RPMI7951 (cell line): ENCODE measurements at regions not wholly inside any gene's neighbourhood (a gene's known extent, or its start where the extent isn't known, plus 50 kb on each side); places are given as distances from the start of the nearest gene placed in this dataset.
"Not testable (repeated sequence)": the region's sequence is repeated elsewhere in the genome, so short reads cannot be mapped to it uniquely, and the experiment has no call there.

Experiments used
- DNase-seq: peaks from one replicate; pipeline ENCODE4 v3.0.0-alpha.2; 2012; ENCODE audit warnings: low read depth

- no peak for DNase-seq
Measured at GRCh38 chr6:6973721-6974120, 134.0 kb upstream of the RREB1 start.

DNA sequence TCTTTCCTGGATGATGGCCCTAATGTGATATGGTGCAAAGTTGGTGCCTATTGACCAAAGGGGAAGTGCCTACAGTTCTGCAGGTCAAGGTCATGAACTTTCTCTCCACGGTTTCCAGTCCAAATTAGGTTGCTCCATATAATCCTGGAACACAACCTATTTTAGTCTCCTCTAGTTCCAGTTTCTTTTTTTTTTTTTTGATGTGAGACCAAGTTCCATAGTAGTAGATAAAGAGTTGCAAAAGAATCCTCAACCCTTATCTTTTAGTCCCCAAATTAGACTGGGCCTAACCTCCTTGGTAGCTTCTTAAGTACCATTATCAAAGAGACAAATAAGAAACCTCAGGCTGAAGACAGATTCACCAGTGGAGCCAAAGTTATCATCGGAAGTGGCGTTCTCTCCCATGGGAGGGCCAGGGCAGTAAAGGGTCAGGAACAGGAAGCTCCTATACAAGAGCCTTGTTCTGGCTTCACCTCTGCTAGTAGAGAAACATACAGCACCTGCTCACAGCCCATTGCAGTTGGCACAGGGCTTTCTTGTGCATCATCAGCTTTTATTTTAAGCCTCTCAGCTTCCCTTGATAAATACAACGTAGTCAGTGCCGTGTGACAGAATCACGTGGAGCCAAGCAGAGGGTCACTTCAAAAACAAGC lies 132.2 kb upstream of the RREB1 start:
- no peak for DNase-seq

- no peak for DNase-seq
Measured at GRCh38 chr6:6976193-6976592, 131.6 kb upstream of the RREB1 start.

DNA sequence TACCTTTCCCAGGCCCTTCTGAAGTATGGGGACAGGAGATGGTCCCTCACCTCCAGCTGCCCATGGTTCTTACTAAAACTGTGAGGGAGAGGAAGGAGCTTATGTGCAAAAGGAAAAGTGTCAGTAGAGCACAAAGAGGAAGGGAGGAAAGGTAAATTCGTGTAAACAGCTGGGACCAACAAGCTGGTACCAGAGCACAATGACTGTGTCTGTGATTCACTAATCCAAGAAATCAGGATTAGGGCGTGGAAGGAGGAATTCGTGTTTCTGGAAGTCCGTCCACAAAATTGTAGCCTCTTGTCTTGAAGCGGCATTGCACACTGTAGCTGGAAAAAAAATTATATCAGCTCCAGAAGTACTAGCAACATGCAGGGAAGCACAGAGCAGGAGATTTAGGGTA lies 129.0 kb upstream of the RREB1 start:
- DNase-seq, result no peak

GRCh38 chr6:6980999-6981597 lies 126.7 kb upstream of the RREB1 start:
- no peak for DNase-seq

GRCh38 chr6:6981681-6982322 lies 126.0 kb upstream of the RREB1 start:
- no peak for DNase-seq

GRCh38 chr6:6982663-6983062 lies 125.1 kb upstream of the RREB1 start:
- no peak for DNase-seq

DNA sequence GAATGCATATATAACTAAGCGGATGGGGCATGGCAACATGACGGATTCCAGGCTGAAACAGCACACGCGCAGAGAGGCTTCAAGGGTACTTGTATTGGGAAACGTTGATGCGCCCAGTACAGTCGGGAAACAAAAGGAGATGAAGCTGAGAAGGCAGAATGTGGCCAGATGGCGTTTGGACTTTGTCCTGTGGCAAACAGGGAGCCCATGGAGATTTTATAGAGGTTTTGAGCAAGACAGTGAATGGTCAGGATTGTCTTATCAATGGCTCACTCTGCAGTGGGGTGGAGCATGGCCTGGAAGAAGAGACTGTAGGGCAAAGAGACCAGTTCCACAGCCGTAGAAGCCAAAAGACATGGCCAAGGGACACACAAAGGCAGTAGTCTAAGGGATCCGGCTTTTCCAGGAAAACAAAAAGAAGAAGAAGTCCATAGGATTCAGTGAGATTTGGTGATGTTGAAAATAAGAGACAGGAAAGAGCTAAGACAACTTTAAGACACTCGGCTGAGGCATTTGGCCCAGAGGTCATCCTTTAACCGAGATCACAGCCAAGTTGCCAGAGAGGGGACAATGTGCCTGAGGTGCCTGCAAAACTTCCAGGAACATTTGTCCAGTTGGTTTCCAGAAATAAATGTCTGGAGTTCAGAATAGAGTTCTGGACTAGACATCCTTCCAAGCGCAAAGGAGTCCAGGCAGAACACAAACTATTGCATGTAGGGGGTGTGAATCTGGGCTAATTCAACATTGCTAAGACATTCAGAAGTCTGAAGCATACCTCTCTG lies 123.0 kb upstream of the RREB1 start:
- DNase-seq, result no peak

DNA sequence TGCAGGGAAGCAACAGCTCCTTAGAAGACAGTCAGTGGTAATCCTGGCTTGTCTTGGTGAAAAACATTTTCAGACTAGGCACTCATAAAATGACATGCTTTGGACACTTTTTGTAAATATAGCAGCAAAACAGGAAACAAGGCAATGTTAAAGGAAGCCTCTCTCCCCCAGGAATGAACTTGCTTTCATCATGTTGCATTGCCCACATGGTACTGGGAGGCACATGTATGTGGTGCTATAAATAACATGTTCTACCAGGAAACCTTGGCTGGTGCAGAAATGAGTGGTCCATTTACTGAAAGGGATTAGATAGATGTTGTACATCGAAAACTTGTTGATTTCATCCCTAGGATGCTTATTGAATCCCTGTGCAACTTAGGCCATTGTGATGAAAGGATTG lies 121.4 kb upstream of the RREB1 start:
- DNase-seq, result no peak

GRCh38 chr6:6987749-6988148 lies 120.0 kb upstream of the RREB1 start:
- DNase-seq, result no peak

GRCh38 chr6:6990059-6990458 lies 117.7 kb upstream of the RREB1 start:
- DNase-seq, result not testable (repeated sequence)

DNA sequence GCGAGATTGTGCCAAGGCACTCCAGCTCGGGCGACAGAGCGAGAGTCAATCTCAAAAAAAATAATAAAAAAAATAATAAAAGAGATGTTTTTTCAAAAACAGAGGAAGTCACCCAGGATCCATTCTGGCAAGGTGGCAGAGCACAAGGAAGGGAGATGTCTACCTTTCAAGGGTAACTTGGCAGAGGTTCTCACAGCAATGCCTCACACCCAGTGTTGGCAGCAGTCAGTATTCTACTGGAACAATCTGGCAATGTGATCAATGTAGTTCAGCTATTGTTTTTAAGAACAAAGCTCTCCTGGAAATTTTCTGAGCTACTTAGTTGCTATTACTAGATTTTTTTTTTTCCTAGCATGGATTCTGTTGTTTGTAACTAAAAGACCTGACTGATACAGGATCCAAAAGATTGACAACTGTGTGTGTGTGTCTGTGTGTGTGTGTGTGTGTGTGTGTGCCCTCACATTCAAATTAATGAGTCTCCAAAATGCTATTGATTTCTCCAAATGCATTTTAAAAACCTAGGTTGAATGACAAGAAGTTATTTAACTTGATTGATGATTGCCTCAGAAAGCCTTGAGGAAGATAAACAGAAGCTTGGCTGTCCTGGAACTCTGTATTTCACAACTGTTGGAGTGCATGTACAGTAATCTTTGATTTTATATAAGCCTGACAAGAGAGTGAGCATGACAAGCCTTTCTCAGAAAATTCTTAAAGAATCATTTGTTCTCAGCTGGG lies 114.1 kb upstream of the RREB1 start:
- DNase-seq, result no peak

- DNase-seq, result no peak
Measured at GRCh38 chr6:6994796-6995195, 113.0 kb upstream of the RREB1 start.

DNA sequence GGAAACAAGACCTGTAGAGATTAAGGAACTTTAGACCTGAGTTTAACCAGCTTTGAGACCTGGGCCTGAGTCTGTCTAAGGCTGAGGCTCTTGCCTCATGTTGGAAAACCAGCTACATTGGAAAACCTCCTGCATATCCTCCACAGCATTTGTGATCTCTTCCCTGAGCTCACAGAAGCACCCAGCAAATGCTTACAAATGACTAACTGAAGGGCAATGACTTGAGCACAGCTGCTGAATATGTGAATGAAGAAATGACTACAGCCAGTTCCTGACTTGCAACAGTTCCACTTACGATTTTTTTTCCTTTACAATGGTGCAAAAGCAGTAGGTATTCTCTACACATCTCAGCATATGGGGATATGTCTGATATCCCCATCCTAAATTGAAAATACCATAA lies 112.4 kb upstream of the RREB1 start:
- DNase-seq, result no peak

DNA sequence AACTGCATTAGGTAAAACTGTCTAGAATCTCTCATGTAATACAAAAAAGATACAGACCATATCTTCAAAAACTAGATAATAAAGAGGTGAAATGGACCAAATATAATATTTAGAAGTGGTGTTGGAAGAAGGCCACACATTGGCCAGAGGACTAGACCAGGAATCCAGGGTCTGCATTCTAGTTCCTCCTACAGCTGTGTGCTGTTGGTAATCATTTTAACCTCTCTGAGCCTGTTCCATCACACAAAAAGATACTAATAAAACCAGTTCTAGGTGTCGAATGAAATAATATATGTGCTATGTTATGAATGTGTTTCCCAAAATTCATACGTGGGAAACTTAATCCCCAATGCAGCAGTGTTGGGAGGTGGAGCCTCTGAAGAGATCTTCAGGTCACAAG lies 111.6 kb upstream of the RREB1 start:
- DNase-seq, result no peak

- DNase-seq, result no peak
Measured at GRCh38 chr6:6997263-6998193, 110.2 kb upstream of the RREB1 start.

DNA sequence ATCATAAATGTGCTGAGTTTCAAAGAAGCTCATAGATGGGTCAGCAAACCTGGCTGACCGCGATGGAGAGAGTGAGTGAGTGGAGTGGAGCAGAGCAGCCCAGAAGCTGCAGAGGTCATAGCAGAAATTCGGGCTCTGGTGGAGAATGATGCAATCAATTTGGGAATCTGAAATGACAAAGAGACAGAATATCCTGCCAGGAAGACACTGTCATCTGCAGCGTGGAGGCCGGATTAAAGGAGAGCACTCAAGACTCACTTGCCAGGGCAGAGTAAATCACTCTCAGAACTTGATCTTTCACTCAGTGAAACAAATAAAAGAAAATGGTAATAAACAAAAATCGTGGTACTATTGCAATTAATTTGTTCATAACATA lies 109.6 kb upstream of the RREB1 start:
- peak; percentile 3 for DNase-seq

GRCh38 chr6:7000825-7001777 lies 106.7 kb upstream of the RREB1 start:
- DNase-seq, result no peak

GRCh38 chr6:7003041-7003440 lies 104.7 kb upstream of the RREB1 start:
- DNase-seq, result no peak
